Activated CD4-positive, alpha-beta T cell treated with anti-CD3 and anti-CD28 coated beads, Interleukin-2, amount 10 ng/mL, durations not matched to agents 24 days and 14 days (primary cell): ENCODE measurements at regions not wholly inside any gene's neighbourhood (a gene's known extent, or its start where the extent isn't known, plus 50 kb on each side); places are given as distances from the start of the nearest gene placed in this dataset.

Source experiments
- DNase-seq: peaks from one replicate; pipeline ENCODE4 v3.0.0; 2022
- H3K27ac Mint-ChIP-seq: one replicate; pipeline ENCODE4 v1.8.0; 2022; ENCODE audit warnings: mild to moderate bottlenecking, mixed read lengths
- H3K27me3 Mint-ChIP-seq: one replicate; pipeline ENCODE4 v1.8.0; 2022; ENCODE audit warnings: mixed read lengths
- H3K36me3 Mint-ChIP-seq: one replicate; pipeline ENCODE4 v1.8.0; 2022; ENCODE audit warnings: low read depth, mild to moderate bottlenecking, mixed read lengths
- H3K4me1 Mint-ChIP-seq: one replicate; pipeline ENCODE4 v1.8.0; 2021; ENCODE audit warnings: mixed read lengths
- H3K4me3 Mint-ChIP-seq: one replicate; pipeline ENCODE4 v1.8.0; 2022; ENCODE audit warnings: mild to moderate bottlenecking, moderate library complexity, mixed read lengths
- H3K9me3 Mint-ChIP-seq: one replicate; pipeline ENCODE4 v1.8.0; 2021; ENCODE audit warnings: mixed read lengths
- intact Hi-C: fragments of 100-400 bp; cut with micrococcal nuclease; formaldehyde crosslinking; loops from one replicate; pipeline ENCODE4 v1.15.1; 2023

DNA sequence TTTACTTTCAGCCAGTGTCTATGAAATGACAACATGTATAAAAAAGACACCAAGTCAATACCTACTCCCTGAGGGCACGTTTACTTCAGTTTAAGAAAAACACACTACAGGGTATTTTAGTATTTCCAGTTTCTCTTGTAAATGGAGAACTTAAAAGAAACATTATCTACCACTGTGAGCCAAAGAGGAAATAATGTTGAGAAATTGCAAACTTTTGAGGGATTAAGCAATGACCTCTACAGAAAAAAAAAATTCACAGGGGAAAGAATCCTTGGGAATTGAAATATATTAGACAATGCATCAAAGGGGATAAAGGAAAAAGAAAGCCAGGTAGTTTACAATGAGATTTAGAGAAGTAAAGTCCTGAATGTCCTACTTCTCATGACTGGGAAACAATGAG lies 126.0 kb downstream of the KCNJ2 start:
- no peaks in the 10 kb centered on the region for H3K27me3 Mint-ChIP-seq

DNA sequence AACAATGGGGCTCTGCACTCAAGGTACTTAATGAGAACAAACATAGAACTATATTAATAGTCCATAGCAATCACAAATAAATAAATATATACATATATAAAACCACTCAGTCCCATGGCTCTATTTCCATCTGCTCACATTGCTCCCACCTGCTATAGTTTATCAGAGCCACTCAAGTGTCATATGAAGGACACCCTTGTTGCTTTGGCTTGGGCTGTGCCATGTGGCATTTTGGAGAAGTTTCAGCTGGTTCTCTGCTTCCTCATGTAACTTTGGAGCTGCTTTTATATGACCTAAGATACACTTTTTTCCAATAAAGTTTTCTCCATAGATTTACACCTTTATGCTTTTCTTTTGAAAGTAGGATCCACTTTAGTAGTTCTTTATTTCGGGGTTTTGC lies 126.4 kb downstream of the KCNJ2 start:
- H3K27ac Mint-ChIP-seq: no peak overlapping the region
- no peak overlapping the region for H3K4me3 Mint-ChIP-seq
- no peaks in the 10 kb centered on the region for H3K36me3 Mint-ChIP-seq
- peaks cover 9% of the 10 kb centered on the region for H3K9me3 Mint-ChIP-seq
- intact Hi-C loops: no loop called here
- no peak for DNase-seq
- H3K27me3 Mint-ChIP-seq: no peaks in the 10 kb centered on the region
- no peaks in the 10 kb centered on the region for H3K4me1 Mint-ChIP-seq

More for the DNA sequence above, 126.0 kb downstream of the KCNJ2 start:
- H3K4me1 Mint-ChIP-seq: no peaks in the 10 kb centered on the region
- peaks cover 7% of the 10 kb centered on the region for H3K9me3 Mint-ChIP-seq
- no peak for DNase-seq
- H3K27ac Mint-ChIP-seq: no peak overlapping the region
- no peak overlapping the region for H3K4me3 Mint-ChIP-seq
- no peaks in the 10 kb centered on the region for H3K36me3 Mint-ChIP-seq
- intact Hi-C loops: no loop called here

DNA sequence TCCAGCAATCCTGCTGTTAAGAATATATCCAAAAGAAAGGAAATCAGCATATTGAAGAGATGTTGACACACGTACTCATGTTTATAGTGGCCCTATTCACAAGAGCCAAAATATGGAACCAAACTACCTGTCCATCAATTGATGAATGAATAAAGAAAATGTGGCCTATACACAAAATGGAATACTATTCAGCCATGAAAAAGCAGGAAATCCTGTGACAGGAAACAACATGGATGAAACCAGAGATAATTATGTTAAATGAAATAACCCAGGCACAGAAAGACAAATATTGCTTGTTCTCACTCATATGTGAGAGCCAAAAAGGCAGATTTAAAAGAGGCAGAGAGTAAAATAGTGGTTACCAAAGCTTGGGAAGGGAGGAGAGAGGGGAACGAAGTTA lies 127.1 kb downstream of the KCNJ2 start:
- Mint-ChIP-seq H3K4me1 (no peaks in the 10 kb centered on the region), H3K27ac (no peak overlapping the region), H3K9me3 (peaks cover 9% of the 10 kb centered on the region), H3K36me3 (no peaks in the 10 kb centered on the region), H3K27me3 (no peaks in the 10 kb centered on the region), H3K4me3 (no peak overlapping the region)
- intact Hi-C loops: no loop called here
- no peak for DNase-seq

DNA sequence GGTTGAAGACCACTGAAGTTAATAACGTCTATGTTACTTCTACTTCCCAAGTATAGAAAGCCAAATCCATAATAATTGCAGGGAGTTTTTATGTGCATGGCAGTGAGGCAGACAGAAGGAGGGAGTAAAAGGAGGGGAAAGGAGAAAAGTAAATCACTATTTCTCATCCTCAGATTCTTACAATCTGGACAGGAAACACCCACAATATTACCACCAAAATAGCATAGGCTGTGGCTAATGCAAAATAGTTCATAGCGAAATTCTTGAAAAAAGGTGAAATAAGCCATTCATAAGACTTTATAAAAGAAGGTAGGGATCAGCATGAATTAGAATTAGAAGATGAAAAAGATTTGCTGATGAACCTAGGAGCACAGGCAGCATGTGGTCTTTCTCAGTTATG lies 128.1 kb downstream of the KCNJ2 start:
- H3K27ac Mint-ChIP-seq: no peak overlapping the region
- no peaks in the 10 kb centered on the region for H3K27me3 Mint-ChIP-seq
- H3K9me3 Mint-ChIP-seq: peaks cover 9% of the 10 kb centered on the region
- DNase-seq: no peak
- H3K36me3 Mint-ChIP-seq: no peaks in the 10 kb centered on the region
- intact Hi-C loops: no loop called here
- H3K4me1 Mint-ChIP-seq: no peaks in the 10 kb centered on the region
- no peak overlapping the region for H3K4me3 Mint-ChIP-seq

DNA sequence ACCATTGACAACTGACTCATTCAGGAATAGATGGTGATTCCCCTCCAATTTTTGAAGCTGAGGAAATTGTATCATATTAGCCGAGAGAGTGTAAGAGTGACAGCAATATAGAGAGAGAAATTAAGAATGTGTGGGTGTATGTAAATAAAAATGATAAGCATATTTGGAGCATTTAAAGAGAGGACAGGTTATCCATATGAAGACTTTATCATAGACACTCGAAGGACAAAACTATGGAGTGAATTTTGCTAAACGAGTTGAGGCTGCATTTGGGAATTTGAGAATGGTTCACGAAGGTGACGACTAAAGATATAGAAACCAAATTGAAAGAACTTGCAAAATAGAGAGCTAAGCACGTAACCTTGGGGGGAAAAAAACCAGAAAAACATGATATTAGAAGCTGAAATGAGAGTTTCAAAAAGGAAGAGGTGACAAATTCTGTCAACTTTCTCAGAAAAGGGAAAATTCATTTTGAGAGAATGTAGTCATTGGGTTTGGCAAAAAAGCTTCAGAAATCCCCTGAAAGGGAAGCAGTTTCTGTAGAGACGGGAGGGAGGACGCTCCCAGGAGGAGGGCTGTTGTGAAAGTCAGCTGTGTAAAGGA lies 129.7 kb downstream of the KCNJ2 start:
- Mint-ChIP-seq H3K9me3 (peaks cover 9% of the 10 kb centered on the region), H3K4me3 (no peak overlapping the region), H3K36me3 (no peaks in the 10 kb centered on the region), H3K27me3 (peaks cover 2% of the 10 kb centered on the region), H3K27ac (no peak overlapping the region), H3K4me1 (no peaks in the 10 kb centered on the region)
- DNase-seq: no peak
- intact Hi-C loops: no loop called here

DNA sequence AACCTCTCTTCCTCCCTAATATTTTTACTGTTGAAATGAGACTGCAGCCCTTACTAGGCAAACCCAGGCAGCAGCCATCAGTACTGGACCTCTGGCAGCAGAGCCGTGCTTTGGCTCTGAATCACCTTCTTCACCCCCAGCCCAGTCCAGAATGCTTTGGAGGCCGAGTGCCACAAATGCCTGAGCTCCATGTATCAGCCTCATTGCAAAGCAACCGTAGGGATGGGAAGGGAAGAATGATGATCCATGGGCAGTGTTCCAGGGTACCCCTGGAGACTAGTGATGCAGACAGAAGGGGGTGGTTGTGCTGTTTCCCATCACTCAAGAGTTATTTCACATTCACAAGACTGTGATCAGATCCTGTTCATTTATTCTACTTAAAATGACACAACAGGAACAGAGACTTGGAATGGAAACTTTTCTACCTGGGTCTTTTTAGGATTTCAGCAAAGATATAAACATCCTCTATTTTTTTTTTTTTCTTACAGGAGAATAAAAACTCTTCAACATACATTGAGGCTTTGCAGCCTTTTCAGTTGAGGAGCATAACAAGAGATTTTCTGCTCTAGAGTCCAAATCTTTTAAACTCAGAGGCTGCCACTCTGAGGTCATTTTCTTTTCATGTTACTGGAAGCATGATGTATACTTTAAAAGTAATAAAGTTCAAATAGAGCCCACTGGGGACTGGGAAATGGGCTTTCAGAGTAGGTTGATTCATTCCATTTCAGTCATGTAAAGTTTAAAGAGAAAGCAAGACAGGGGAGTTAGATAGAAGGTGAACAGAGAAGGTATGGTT lies 138.3 kb downstream of the KCNJ2 start:
- no peak for DNase-seq
- intact Hi-C loops: no loop called here
- Mint-ChIP-seq H3K9me3 (peaks cover 5% of the 10 kb centered on the region), H3K4me3 (no peak overlapping the region), H3K4me1 (no peaks in the 10 kb centered on the region), H3K27me3 (peaks cover 2% of the 10 kb centered on the region), H3K27ac (no peak overlapping the region), H3K36me3 (no peaks in the 10 kb centered on the region)

DNA sequence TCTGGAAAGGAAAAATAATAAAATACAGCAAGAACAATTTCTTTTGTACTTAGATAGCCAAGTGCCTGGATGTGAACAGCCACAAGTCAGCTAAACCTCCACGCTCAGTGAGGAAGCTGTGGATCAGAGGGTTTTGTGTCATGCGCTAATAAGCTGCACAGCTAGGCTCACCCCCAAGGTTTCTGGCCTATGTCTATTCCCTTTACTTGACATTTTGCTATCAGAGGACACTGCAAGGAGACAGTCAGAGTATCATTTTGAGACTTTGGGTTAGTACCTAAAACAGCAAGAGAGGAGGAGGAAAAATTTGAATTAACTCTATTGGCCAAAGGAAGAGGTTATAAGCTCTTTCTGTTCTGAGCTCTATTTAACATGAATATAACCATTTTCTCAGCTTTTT lies 139.3 kb downstream of the KCNJ2 start:
- Mint-ChIP-seq H3K36me3 (no peaks in the 10 kb centered on the region), H3K4me1 (no peaks in the 10 kb centered on the region), H3K9me3 (peaks cover 5% of the 10 kb centered on the region), H3K27me3 (no peaks in the 10 kb centered on the region), H3K4me3 (no peak overlapping the region), H3K27ac (no peak overlapping the region)
- intact Hi-C loops: no loop called here
- DNase-seq: no peak

DNA sequence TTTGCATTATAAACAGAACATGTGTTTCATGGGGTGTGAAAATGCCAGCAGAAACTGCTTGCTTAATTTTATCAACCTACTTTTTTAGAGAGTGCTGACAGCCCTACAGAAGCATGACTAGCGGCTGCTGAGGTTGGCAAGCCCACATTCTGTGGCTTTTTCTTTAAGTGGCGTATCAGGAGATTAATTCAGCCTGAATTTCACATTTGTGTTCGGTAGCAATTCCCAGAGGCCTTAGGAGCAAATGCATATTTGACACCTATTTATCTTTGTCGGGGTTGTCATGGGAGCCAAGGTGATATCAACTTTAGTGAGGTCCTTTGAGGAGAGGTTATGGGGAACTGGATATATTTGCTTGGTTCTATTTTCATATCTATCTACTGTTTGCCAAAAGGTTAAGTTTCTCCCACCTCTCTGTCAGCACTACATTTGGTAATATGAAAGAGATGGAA lies 140.9 kb downstream of the KCNJ2 start:
- DNase-seq: no peak
- H3K27me3 Mint-ChIP-seq: no peaks in the 10 kb centered on the region

DNA sequence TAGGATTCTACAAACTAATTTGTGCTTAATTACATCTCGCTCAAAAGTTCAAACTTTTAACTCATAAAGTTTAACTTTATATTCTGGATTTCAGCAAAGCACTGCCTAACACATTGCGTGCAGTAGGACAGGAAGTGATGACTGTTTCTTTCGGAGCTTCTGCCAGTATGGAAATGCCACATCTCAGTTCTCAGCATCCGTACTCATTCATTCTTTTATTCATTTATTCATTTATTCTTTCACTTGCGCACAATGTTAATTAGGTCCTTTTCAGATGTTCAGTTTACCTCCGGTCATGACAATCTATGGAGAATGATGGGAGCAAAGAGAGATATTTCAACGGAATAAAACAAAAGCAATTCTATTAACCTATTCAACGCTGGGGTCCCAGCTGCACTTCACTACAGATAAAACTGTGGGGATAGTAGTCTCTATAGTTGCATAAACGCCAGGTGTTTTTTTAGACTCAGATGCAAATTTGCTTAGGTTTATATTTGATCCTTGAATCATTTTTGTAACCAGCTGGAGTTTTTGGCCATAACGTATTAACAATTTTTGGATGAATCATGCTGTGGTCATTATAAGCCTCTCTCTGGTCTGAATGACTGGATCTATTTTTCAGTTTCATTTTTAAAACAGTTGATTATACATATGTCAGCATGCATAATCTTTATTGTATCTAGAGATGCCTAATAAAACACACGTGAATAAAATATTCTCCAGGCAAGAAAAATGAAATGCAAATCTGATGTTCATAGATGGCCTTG lies 143.9 kb downstream of the KCNJ2 start:
- Mint-ChIP-seq H3K36me3 (no peaks in the 10 kb centered on the region), H3K27ac (no peak overlapping the region), H3K4me3 (no peak overlapping the region), H3K9me3 (no peaks in the 10 kb centered on the region), H3K4me1 (no peaks in the 10 kb centered on the region), H3K27me3 (no peaks in the 10 kb centered on the region)
- DNase-seq: no peak
- intact Hi-C loops: no loop called here

More for the DNA sequence above, 140.9 kb downstream of the KCNJ2 start:
- H3K4me3 Mint-ChIP-seq: no peak overlapping the region
- no peaks in the 10 kb centered on the region for H3K36me3 Mint-ChIP-seq
- no peaks in the 10 kb centered on the region for H3K4me1 Mint-ChIP-seq
- intact Hi-C loops: no loop called here
- no peaks in the 10 kb centered on the region for H3K9me3 Mint-ChIP-seq
- H3K27ac Mint-ChIP-seq: no peak overlapping the region

DNA sequence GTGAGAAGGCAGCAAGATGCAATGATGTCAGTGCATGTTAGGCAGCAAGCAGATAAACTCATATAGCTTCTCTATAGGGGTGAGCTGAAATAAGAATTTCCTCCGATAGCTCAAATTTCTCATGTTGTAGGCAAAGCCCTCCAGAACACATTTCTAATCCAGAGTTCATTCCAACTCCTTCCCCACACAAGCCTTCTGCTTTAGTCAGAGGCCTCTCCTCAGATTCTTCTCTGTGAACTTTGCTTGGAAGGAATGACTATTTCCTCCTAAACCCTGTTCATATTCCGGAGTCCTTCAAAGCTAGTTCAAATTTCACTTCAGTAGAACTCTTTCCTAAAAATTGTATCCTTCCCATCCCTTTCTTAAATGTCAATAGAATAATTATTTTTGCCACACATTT lies 144.8 kb downstream of the KCNJ2 start:
- H3K4me1 Mint-ChIP-seq: no peaks in the 10 kb centered on the region
- no peak overlapping the region for H3K4me3 Mint-ChIP-seq
- no peak for DNase-seq
- H3K27ac Mint-ChIP-seq: no peak overlapping the region
- H3K36me3 Mint-ChIP-seq: no peaks in the 10 kb centered on the region
- H3K27me3 Mint-ChIP-seq: no peaks in the 10 kb centered on the region
- H3K9me3 Mint-ChIP-seq: no peaks in the 10 kb centered on the region
- intact Hi-C loops: no loop called here

DNA sequence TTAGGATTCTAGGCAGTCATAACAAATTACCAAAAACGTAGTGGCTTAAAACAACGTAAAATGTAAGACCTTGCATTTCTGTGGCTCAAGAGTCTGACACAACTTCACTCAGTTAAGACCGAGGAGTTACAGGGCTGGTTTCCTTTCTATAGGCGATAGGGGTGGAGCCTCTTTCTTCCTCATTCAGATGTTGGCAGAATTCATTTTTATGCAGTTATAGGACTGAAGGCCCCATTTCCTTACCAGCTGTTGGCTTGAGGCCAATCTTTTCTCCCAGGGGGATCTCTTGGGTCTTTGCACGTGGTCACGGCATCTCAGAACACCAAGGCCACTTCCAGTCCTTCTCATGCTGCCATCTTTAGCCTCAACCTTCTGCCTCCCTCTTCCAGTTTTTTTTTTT lies 145.2 kb downstream of the KCNJ2 start:
- intact Hi-C loops: no loop called here

DNA sequence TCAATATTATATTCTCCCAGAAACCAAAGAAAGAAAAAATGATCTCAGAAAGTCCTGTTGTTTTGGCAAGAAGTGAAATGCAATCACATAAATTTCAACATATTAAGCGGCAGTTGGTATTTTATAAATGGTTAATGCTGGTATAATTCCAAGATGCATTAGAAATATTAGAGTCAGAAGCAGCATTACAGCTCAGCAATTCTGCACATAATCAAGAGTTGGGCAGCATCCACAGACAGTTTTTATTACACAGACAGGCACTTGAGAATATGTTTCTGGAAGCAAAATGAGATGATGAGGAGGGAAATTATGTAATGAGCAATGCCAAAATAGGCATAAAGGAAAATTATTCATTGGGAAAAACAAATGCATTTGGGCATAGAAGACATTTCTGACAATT lies 148.1 kb downstream of the KCNJ2 start:
- Mint-ChIP-seq H3K27ac (no peak overlapping the region), H3K4me3 (no peak overlapping the region), H3K27me3 (no peaks in the 10 kb centered on the region), H3K4me1 (no peaks in the 10 kb centered on the region), H3K36me3 (no peaks in the 10 kb centered on the region), H3K9me3 (no peaks in the 10 kb centered on the region)
- DNase-seq: no peak
- intact Hi-C loops: no loop called here

More for the DNA sequence above, 145.2 kb downstream of the KCNJ2 start:
- no peak for DNase-seq
- Mint-ChIP-seq H3K36me3 (no peaks in the 10 kb centered on the region), H3K27ac (no peak overlapping the region), H3K27me3 (no peaks in the 10 kb centered on the region), H3K9me3 (no peaks in the 10 kb centered on the region), H3K4me3 (no peak overlapping the region), H3K4me1 (no peaks in the 10 kb centered on the region)

DNA sequence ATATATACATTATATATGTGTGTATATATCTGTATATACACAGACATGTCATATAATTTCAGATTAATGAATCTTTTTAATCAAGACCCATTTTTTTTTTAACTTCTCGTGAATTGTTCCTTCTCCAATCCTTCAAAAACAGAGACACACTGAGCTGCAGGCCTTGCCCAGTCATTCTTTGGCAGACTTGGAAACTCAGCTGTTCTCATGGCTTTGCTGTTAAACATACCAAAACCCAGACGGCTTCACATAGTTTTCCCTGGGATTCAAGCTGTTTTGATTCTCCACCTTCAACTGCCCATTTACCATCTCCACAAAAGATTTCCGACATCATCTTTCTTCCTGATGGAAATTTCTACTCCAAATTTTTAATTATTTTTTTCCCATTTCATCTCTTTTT lies 148.7 kb downstream of the KCNJ2 start:
- no peaks in the 10 kb centered on the region for H3K4me1 Mint-ChIP-seq
- peaks cover 3% of the 10 kb centered on the region for H3K9me3 Mint-ChIP-seq
- no peak for DNase-seq
- no peak overlapping the region for H3K4me3 Mint-ChIP-seq
- no peak overlapping the region for H3K27ac Mint-ChIP-seq
- intact Hi-C loops: no loop called here
- no peaks in the 10 kb centered on the region for H3K36me3 Mint-ChIP-seq
- no peaks in the 10 kb centered on the region for H3K27me3 Mint-ChIP-seq

DNA sequence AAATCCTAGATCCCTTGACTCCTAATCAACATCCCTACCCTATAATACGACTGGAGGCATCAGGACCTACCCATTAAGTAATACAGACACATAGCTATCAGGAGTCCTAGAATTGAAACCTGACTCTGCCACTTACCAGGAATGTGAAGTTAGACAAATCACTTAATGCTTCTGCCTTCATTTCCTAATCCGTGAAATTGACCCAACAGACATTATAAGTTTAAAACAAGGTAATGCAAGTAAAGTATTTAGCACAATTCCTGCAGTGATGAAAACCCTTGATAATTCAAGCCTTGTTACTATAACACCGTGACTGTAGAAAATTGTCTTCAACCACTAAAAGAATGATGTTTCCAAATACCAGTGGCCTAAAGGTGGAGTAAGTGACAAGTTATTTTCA lies 150.2 kb downstream of the KCNJ2 start:
- intact Hi-C loops: no loop called here
- Mint-ChIP-seq H3K27me3 (no peaks in the 10 kb centered on the region), H3K9me3 (peaks cover 3% of the 10 kb centered on the region), H3K4me1 (no peaks in the 10 kb centered on the region), H3K4me3 (no peak overlapping the region), H3K27ac (no peak overlapping the region), H3K36me3 (no peaks in the 10 kb centered on the region)
- DNase-seq: no peak
